ENCODE measurements at regions not wholly inside any gene's neighbourhood (a gene's known extent, or its start where the extent isn't known, plus 50 kb on each side); places are given as distances from the start of the nearest gene placed in this dataset.

- H3K9me3 Mint-ChIP-seq = no peaks in the 10 kb centered on the region
- no peak overlapping the region for H3K27ac Mint-ChIP-seq
- peaks cover 82% of the 10 kb centered on the region for H3K27me3 Mint-ChIP-seq (ENCODE audit: low read depth)
- TF ChIP-seq CTCF (IDR thresholded peaks at IDR 0.05; ENCODE audit: unreplicated experiment in 3 of 3) = no peak
- H3K4me3 Mint-ChIP-seq = no peak overlapping the region
- H3K36me3 Mint-ChIP-seq (ENCODE audit: low read depth) = no peaks in the 10 kb centered on the region
- H3K4me1 Mint-ChIP-seq = no peaks in the 10 kb centered on the region
These were observed 127.1 kb downstream of the PPIAL4G start for GRCh38 chr1:148355976-148356375.

GRCh38 chr1:148354913-148355308 is 128.2 kb downstream of the PPIAL4G start:
- H3K36me3 Mint-ChIP-seq (ENCODE audit: low read depth) = no peaks in the 10 kb centered on the region
- peaks cover 83% of the 10 kb centered on the region for H3K27me3 Mint-ChIP-seq (ENCODE audit: low read depth)
- no peak overlapping the region for H3K27ac Mint-ChIP-seq
- no peaks in the 10 kb centered on the region for H3K9me3 Mint-ChIP-seq
- H3K4me3 Mint-ChIP-seq = no peak overlapping the region
- no peak for TF ChIP-seq CTCF (IDR thresholded peaks at IDR 0.05; ENCODE audit: unreplicated experiment in 3 of 3)
- H3K4me1 Mint-ChIP-seq = no peaks in the 10 kb centered on the region

- Mint-ChIP-seq H3K4me1 (no peaks in the 10 kb centered on the region), H3K4me3 (no peak overlapping the region), H3K27me3 (ENCODE audit: low read depth) (peaks cover 88% of the 10 kb centered on the region), H3K9me3 (no peaks in the 10 kb centered on the region), H3K36me3 (ENCODE audit: low read depth) (no peaks in the 10 kb centered on the region), H3K27ac (no peak overlapping the region)
- no peak for TF ChIP-seq CTCF (IDR thresholded peaks at IDR 0.05; ENCODE audit: unreplicated experiment in 3 of 3)
These were observed 128.7 kb downstream of the PPIAL4G start for GRCh38 chr1:148354284-148354912.

- no peak for TF ChIP-seq CTCF (IDR thresholded peaks at IDR 0.05; ENCODE audit: unreplicated experiment in 3 of 3)
- no peak overlapping the region for H3K27ac Mint-ChIP-seq
- no peaks in the 10 kb centered on the region for H3K4me1 Mint-ChIP-seq
- H3K4me3 Mint-ChIP-seq = peak overlapping the region in 2 of 3 experiments; percentile 8 to 24
- peaks cover 95% of the 10 kb centered on the region for H3K27me3 Mint-ChIP-seq (ENCODE audit: low read depth)
- H3K36me3 Mint-ChIP-seq (ENCODE audit: low read depth) = no peaks in the 10 kb centered on the region
- no peaks in the 10 kb centered on the region for H3K9me3 Mint-ChIP-seq
These were observed 129.4 kb downstream of the PPIAL4G start for GRCh38 chr1:148353461-148354283.

GRCh38 chr1:148352470-148353053 is 130.5 kb downstream of the PPIAL4G start:
- no peaks in the 10 kb centered on the region for H3K4me1 Mint-ChIP-seq
- TF ChIP-seq CTCF (IDR thresholded peaks at IDR 0.05; ENCODE audit: unreplicated experiment in 3 of 3) = no peak
- no peaks in the 10 kb centered on the region for H3K36me3 Mint-ChIP-seq (ENCODE audit: low read depth)
- peaks cover 93% of the 10 kb centered on the region for H3K27me3 Mint-ChIP-seq (ENCODE audit: low read depth)
- H3K27ac Mint-ChIP-seq = no peak overlapping the region
- no peak overlapping the region for H3K4me3 Mint-ChIP-seq
- H3K9me3 Mint-ChIP-seq = no peaks in the 10 kb centered on the region

Data from nephron (organoid).